Activated CD8-positive, alpha-beta memory T cell treated with anti-CD3 and anti-CD28 coated beads for 48 hours (primary cell): ENCODE measurements at regions not wholly inside any gene's neighbourhood (a gene's known extent, or its start where the extent isn't known, plus 50 kb on each side); places are given as distances from the start of the nearest gene placed in this dataset.

Source experiments
- DNase-seq, 3 experiments: peaks; one replicate each; pipeline ENCODE4 v3.0.0-alpha.2; 2020; ENCODE audit warnings: low read depth in 2 of 3, low spot score in 2 of 3

- DNase-seq, result no peak
These were observed 53.9 kb upstream of the NUDT4 start for GRCh38 chr12:93323625-93324329.

DNA sequence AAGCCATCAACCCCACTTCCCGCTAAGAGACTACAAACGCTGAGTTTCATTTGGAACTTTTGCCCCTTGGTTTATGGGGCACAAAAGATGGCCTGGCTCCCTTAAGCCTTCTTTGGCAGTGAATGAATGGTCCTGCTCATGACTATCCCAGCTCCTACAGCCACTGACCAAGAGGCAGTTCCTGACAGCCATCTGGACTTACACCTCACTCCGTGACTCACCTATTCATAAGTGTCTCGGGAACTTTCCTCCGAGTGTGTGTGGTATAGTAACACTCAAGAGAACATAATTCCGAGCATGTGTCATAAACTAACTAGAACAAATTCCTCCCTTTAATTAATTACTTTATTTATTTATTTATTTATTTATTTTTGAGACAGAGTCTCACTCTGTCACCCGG lies 51.9 kb upstream of the NUDT4 start:
- DNase-seq, result no peak
